HEK293T (cell line): ENCODE measurements at regions not wholly inside any gene's neighbourhood (a gene's known extent, or its start where the extent isn't known, plus 50 kb on each side); places are given as distances from the start of the nearest gene placed in this dataset.

Experiments used
- CTCF ChIA-PET: fragments of 350-600 bp; formaldehyde crosslinking; extraction: SDS; loops from one replicate; lab custom pipeline; 2021; ENCODE audit warnings: antibody characterized with exemption, inconsistent platforms; lab: Yijun Ruan, JAX
- POLR2A ChIA-PET: fragments of 350-600 bp; formaldehyde crosslinking; extraction: SDS; loops from one replicate; lab custom pipeline; 2020; ENCODE audit warnings: antibody characterized with exemption, inconsistent platforms; lab: Yijun Ruan, JAX
- DNase-seq: peaks from one replicate; pipeline ENCODE4 v3.0.0; 2012; ENCODE audit warnings: mixed read lengths; ENCODE audit errors: extremely low spot score
- ARNT ChIP-seq: fragments of 450-650 bp; IDR thresholded peaks from 2 replicates; pipeline ENCODE4 v1.6.1; 2017; ENCODE audit warnings: mild to moderate bottlenecking
- BHLHE40 ChIP-seq: fragments of 450-650 bp; IDR thresholded peaks from 2 replicates; pipeline ENCODE4 v1.6.1; 2016; ENCODE audit warnings: mild to moderate bottlenecking, moderate library complexity, borderline replicate concordance
- CTBP1 ChIP-seq: fragments of 450-650 bp; IDR thresholded peaks from 2 replicates; pipeline ENCODE4 v1.6.1; 2016; ENCODE audit warnings: borderline replicate concordance
- ELF4 ChIP-seq: fragments of 450-650 bp; IDR thresholded peaks from 2 replicates; pipeline ENCODE4 v1.6.1; 2017; ENCODE audit warnings: antibody characterized with exemption
- FOXA1 ChIP-seq: fragments of 450-650 bp; IDR thresholded peaks from 2 replicates; pipeline ENCODE4 v1.6.1; 2016; ENCODE audit warnings: mild to moderate bottlenecking
- FOXK2 ChIP-seq: fragments of 450-650 bp; IDR thresholded peaks from 2 replicates; pipeline ENCODE4 v1.6.1; 2016; ENCODE audit warnings: mild to moderate bottlenecking
- FOXM1 ChIP-seq: fragments of 450-650 bp; IDR thresholded peaks from 2 replicates; pipeline ENCODE4 v1.6.1; 2017; ENCODE audit warnings: mild to moderate bottlenecking, borderline replicate concordance
- HDGF ChIP-seq: fragments of 450-650 bp; IDR thresholded peaks from 2 replicates; pipeline ENCODE4 v1.6.1; 2017; ENCODE audit warnings: antibody characterized with exemption, borderline replicate concordance
- L3MBTL2 ChIP-seq: fragments of 450-650 bp; conservative IDR thresholded peaks from 2 replicates; pipeline ENCODE4 v1.6.1; 2016; ENCODE audit warnings: mild to moderate bottlenecking
- LEF1 ChIP-seq: fragments of 450-650 bp; IDR thresholded peaks from 2 replicates; pipeline ENCODE4 v1.6.1; 2017; ENCODE audit warnings: mild to moderate bottlenecking, borderline replicate concordance
- NFRKB ChIP-seq: fragments of 450-650 bp; IDR thresholded peaks from 2 replicates; pipeline ENCODE4 v1.6.1; 2016; ENCODE audit warnings: mild to moderate bottlenecking, moderate library complexity
- SP1 ChIP-seq: fragments of 450-650 bp; IDR thresholded peaks from 2 replicates; pipeline ENCODE4 v1.6.1; 2017
- SUZ12 ChIP-seq: fragments of 450-650 bp; IDR thresholded peaks from 2 replicates; pipeline ENCODE4 v1.6.1; 2016; ENCODE audit warnings: mild to moderate bottlenecking
- TARDBP ChIP-seq: fragments of 450-650 bp; IDR thresholded peaks from 2 replicates; pipeline ENCODE4 v1.6.1; 2016
- ZNF384 ChIP-seq: fragments of 450-650 bp; IDR thresholded peaks from 2 replicates; pipeline ENCODE4 v1.6.1; 2016
- TF ChIP-seq, protein P1 (sequence below): fragments of 450-650 bp; IDR thresholded peaks from 2 replicates; pipeline ENCODE4 v1.6.1; 2016

DNA sequence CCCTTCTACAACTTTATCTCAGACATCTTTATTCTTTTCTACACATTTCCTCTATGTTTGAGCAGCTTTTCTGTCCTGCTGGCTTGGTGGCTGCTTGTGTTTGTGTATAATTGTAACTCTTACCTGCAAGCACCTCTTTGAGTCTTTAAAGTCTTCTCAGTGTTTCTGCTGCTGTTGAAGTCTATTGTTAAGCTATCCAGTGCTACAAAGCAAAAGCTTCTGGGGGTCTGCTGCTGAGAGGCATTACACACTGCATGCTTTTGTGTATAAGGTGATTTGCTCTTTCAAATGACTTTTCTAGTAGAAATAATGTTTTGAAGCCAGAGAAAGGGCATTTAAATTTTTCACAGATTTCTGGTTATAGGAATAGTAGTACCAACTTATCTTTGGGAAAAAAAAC, 241.8 kb downstream of the DTHD1 start:
- CTCF ChIA-PET, result no interaction called here
- no peak for DNase-seq
- TF ChIP-seq SP1 (no peak), NFRKB (no peak), FOXM1 (no peak), CTBP1 (no peak), ELF4 (no peak), ZNF384 (no peak), ARNT (no peak), FOXK2 (no peak)
- POLR2A ChIA-PET, result no interaction called here

DNA sequence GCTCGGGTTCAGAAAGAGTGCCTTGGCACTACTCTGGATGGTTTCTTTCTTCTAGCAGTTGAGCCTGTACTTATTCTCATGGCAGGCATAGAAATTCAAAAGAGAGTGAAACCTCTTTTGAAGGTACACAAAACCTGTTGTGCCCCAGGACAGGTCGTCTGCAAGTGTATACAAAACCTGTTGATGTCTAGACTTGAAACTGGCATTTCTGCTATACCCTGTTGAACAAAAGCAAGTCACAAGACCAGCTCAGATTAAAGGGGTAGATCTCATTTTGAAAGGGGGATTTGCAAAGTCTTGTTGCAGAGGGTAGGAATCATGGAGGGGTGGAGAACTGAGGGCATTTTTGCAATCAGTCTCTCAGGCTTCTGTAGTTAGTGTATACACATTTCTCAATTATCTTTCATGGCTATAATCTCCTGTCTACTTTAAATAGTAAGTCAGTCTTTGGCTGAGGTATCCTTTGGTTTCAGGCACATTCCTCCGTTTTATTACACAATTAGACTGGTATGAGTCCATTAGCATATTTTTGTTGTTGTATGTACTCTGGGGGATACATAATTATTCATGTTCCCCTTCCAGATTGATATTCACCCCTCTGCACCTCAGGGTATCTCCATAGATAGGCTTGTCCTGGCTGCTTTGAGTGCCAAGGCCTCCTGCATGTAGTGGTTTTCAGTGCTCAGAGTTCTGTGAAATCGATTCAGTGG, 251.4 kb downstream of the DTHD1 start:
- ChIA-PET POLR2A (no interaction called here), CTCF (no interaction called here)
- TF ChIP-seq SP1 (no peak), ARNT (no peak), FOXK2 (no peak), ELF4 (no peak), FOXM1 (no peak), L3MBTL2 (no peak), LEF1 (no peak), ZNF384 (no peak), CTBP1 (no peak), FOXA1 (no peak), BHLHE40 (no peak), NFRKB (no peak), TARDBP (no peak), SUZ12 (no peak)
- TF ChIP-seq, protein P1, sequence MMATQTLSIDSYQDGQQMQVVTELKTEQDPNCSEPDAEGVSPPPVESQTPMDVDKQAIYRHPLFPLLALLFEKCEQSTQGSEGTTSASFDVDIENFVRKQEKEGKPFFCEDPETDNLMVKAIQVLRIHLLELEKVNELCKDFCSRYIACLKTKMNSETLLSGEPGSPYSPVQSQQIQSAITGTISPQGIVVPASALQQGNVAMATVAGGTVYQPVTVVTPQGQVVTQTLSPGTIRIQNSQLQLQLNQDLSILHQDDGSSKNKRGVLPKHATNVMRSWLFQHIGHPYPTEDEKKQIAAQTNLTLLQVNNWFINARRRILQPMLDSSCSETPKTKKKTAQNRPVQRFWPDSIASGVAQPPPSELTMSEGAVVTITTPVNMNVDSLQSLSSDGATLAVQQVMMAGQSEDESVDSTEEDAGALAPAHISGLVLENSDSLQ, result no peak
- DNase-seq, result no peak

DNA sequence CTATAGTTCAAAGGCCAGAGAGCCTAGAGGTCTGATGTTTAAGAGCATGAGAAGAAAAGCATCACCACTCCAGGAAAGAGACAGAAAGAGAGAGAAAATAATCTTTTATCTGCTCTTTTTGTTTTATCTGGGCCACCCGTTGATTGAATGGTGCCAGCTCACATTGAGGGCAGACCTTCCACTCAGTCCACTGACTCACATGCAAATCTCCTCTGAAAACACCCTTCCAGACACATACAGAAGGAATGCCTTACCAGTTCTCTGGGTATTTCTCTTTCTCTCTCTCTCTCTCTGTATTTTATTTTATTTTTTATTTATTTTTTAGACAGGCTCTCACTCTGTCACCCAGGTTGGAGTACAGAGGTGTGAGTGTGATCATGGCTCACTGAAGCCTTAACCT, 252.5 kb downstream of the DTHD1 start:
- DNase-seq, result no peak
- TF ChIP-seq ELF4 (no peak), L3MBTL2 (no peak), TARDBP (no peak), ZNF384 (no peak), BHLHE40 (no peak), SP1 (no peak), HDGF (no peak)
- POLR2A ChIA-PET, result no interaction called here
- CTCF ChIA-PET, result no interaction called here

DNA sequence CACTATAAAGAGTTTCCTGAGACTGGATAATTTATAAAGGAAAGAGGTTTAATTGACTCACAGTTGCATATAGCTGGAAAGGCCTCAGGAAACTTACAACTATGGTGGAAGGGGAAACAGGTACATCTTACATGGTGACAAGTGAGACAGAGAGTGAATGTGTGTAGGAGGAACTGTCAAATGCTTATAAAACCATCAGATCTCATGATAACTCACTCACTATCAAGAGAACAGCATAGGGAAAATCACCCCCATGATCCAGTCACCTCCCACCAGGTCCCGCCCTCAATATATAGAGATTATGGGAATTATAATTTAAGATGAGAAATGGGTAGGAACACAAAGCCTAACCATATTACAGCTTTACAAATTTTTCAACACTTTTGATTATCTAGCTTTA, 266.0 kb downstream of the DTHD1 start:
- ChIA-PET CTCF (no interaction called here), POLR2A (no interaction called here)
- no peak for DNase-seq
- TF ChIP-seq NFRKB, result no peak
- no peak for TF ChIP-seq HDGF
- TF ChIP-seq FOXA1, result no peak
- TF ChIP-seq SUZ12, result no peak
- TF ChIP-seq CTBP1, result no peak
- TF ChIP-seq TARDBP, result no peak
- TF ChIP-seq FOXM1, result no peak
- TF ChIP-seq, protein P1, result no peak
- no peak for TF ChIP-seq FOXK2
- no peak for TF ChIP-seq LEF1

DNA sequence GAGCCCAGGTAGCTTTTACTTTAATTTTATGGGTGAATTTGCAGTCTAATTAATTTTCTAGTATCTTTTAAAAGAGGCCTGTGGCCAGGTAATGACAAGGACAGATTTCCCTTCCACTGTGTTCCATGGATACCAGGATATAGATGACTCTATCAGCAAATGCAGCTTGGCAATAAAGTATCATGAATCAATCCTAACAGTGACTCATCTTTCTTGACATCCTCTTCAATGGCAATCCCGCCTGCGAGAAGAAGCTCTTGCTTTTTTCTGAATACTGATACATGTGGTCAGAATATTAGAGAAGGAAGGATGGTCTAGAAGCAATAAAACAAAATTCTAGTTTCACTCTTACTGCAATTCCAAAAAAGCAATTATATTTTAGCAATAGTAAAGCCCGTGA, 267.8 kb downstream of the DTHD1 start:
- TF ChIP-seq ELF4 (no peak), HDGF (no peak), ZNF384 (no peak), FOXA1 (no peak), SUZ12 (no peak), TARDBP (no peak), L3MBTL2 (no peak), BHLHE40 (no peak), FOXM1 (no peak), LEF1 (no peak), CTBP1 (no peak), ARNT (no peak), SP1 (no peak), FOXK2 (no peak)
- CTCF ChIA-PET, result no interaction called here
- no peak for DNase-seq
- POLR2A ChIA-PET, result no interaction called here

DNA sequence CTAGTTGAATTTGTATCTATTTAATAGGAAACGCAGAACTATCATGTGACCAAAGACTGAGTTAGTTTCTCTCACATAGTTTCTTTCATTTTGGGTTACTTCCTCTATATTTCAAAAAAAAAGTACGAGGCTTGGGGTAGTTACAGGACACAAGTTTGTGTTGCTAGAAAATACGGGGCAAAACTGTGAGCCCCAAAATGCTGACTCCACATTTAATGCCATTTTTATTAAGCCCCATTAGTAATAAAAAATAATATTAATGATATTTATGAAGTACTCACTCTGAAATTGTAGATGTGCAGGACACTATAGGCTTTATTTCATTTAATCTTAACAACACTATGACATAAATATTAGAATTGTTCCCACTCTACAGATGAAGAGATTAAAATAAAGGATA, 268.6 kb downstream of the DTHD1 start:
- ChIA-PET CTCF (no interaction called here), POLR2A (no interaction called here)
- TF ChIP-seq HDGF (no peak), ZNF384 (no peak), FOXM1 (no peak), L3MBTL2 (no peak), BHLHE40 (no peak), ARNT (no peak), CTBP1 (no peak), TARDBP (no peak), NFRKB (no peak), LEF1 (no peak), SUZ12 (no peak), FOXK2 (no peak), SP1 (no peak)
- DNase-seq, result no peak
